GM12874 (cell line): ENCODE measurements at regions not wholly inside any gene's neighbourhood (a gene's known extent, or its start where the extent isn't known, plus 50 kb on each side); places are given as distances from the start of the nearest gene placed in this dataset.
A peak's percentile ranks its signal among the peaks of the same experiment; 100 is the strongest.

Experiments used
- TF ChIP-seq, protein P1 (sequence below): IDR thresholded peaks from 2 replicates; pipeline ENCODE4 v1.5.1; 2011; ENCODE audit warnings: low read depth, mild to moderate bottlenecking, control low read depth, low read length, moderate library complexity; ENCODE audit not compliant: insufficient read depth

DNA sequence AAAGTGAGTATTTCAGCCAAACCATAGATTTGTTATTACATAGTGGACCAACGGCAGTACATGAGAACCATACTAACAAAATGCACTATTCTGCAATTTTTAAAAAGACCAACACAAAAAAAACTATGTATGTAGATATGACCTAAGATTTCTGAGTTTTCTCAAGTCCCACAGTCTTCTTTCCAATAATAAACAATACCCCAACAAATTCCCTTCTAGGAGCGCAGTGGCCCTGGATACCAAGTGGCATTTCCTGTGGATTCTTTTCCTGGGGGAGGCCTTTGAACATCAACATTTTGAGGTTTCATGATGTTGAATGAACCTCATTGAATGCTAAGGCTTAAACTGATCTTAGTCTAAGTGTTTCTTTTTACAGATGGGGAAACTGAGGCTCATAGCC lies 210.5 kb downstream of the BCAT1 start:
- TF ChIP-seq, protein P1, sequence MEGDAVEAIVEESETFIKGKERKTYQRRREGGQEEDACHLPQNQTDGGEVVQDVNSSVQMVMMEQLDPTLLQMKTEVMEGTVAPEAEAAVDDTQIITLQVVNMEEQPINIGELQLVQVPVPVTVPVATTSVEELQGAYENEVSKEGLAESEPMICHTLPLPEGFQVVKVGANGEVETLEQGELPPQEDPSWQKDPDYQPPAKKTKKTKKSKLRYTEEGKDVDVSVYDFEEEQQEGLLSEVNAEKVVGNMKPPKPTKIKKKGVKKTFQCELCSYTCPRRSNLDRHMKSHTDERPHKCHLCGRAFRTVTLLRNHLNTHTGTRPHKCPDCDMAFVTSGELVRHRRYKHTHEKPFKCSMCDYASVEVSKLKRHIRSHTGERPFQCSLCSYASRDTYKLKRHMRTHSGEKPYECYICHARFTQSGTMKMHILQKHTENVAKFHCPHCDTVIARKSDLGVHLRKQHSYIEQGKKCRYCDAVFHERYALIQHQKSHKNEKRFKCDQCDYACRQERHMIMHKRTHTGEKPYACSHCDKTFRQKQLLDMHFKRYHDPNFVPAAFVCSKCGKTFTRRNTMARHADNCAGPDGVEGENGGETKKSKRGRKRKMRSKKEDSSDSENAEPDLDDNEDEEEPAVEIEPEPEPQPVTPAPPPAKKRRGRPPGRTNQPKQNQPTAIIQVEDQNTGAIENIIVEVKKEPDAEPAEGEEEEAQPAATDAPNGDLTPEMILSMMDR, result no peak

DNA sequence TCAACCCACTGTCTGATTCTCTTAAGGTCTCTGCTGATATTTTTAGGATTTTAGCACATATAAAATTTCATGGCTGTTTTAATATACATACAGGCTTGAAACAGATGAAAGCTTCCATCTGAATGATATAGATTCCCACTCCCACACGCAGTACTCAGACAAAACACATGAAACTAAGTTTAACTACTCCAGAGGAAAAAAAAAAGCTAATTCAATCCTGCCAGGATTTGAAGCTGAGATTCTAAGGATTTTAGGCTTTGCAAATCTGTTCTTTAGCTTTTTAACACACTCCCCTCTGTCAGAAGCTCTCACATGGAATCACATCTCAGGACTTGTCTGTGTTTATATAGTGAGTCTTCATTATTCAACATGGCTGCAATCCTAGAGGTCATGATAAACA lies 217.3 kb downstream of the BCAT1 start:
- TF ChIP-seq, protein P1, result no peak

DNA sequence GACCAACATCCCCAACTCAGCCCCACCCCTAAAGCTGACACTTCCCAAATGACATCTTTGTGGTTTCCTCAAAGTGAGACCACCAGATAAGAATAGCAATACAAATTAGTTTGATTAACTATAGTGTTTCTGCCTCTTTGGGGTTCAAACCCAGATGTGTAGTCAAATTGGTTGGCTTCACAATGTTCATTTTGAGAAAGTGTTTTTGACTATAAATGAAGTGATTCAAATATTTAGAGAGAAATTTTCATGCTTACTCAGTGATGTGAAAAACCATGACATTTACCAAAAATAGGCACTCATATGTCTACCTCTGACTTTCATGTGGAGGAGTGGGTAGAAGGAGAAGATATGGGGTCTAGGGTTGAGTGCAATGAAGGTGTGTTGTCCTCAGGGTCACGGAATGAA lies 218.4 kb downstream of the BCAT1 start:
- TF ChIP-seq, protein P1, result no peak

GRCh38 chr12:24728826-24729225 lies 220.1 kb downstream of the BCAT1 start:
- TF ChIP-seq, protein P1, result no peak

DNA sequence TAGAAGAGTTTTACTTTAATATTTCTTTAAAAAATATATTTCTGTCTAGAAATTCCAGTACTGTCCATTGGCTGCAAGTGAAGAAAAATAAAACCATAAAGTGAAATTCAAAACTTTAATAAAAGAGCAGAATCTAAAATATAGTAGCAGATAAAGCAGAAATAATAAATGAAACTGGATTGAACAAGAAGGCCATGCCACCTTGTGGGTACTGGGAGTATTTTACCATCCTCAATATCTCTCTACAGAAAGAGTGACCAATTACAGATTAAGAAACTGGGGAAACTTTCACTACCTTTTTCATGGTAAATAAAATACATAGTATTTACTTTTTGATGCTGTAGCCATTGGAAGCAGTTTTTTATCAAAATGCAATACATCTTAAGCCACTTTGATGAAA lies 220.5 kb downstream of the BCAT1 start:
- TF ChIP-seq, protein P1, result peak; percentile 35; the same call in 1 of the 2 replicates

GRCh38 chr12:24725616-24726015 lies 223.3 kb downstream of the BCAT1 start:
- TF ChIP-seq, protein P1, result no peak

DNA sequence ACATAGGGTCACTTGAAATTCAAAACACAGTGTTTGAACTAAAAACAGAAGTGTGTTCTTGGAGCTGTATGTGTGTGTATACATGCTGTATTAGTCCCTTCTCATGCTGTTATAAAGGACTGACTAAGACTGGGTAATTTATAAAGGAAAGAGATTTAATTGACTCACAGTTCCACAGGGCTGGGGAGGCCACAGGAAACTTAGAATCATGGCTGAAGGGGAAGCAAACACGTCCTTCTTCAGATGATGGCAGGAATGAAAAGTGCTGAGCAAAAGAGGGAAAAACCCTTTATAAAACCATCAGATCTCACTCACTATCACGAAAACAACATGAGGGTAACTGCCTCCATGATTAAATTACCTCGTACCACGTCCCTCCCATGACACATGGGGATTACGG lies 224.1 kb downstream of the BCAT1 start:
- TF ChIP-seq, protein P1, result no peak

GRCh38 chr12:24723759-24724158 lies 225.1 kb downstream of the BCAT1 start:
- TF ChIP-seq, protein P1, result no peak
